ENCODE measurements at regions not wholly inside any gene's neighbourhood (a gene's known extent, or its start where the extent isn't known, plus 50 kb on each side); places are given as distances from the start of the nearest gene placed in this dataset.
"Not testable (repeated sequence)": the region's sequence is repeated elsewhere in the genome, so short reads cannot be mapped to it uniquely, and the experiment has no call there.

GRCh38 chr12:29025937-29026336, 123.1 kb upstream of the FAR2 start:
- no peak for DNase-seq (ENCODE audit: extremely low read depth, low read depth)

DNA sequence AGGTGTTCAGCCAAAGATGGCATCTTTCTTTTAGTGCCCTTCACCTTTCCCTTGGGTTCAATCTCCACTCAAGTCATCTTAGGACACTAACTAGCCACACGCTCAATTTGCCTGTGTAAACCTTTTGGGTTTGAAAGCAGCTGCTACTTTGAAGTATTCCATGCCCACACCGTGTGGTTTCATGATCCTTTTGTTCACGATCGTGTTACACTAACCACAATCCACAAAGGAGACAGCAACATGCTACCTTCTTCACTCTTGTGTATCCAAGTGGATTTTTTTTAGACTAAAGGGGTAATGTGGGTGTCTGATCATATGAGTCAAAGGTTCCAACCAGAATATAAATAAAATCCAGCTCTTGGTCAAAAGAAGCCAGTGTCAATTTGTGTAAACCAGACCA, 122.7 kb upstream of the FAR2 start:
- no peak for DNase-seq (ENCODE audit: extremely low read depth, low read depth)

DNA sequence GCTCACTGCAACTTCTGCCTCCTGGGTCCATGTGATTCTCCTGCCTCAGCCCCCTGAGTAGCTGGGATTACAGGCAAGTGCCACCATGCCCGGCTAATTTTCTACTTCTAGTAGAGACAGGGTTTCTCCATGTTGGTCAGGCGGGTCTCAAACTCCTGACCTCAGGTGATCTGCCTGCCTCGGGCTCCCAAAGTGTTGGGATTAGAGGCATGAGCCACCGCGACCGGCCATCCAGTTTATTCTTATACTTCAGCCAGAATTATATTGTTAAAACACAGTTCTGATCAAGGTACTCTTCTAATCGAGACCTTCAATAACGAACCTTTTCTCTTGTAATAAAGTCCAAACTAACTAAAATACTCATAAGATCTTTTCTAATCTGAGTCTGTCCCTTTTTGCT, 119.6 kb upstream of the FAR2 start:
- not testable (repeated sequence) for DNase-seq (ENCODE audit: extremely low read depth, low read depth)

DNA sequence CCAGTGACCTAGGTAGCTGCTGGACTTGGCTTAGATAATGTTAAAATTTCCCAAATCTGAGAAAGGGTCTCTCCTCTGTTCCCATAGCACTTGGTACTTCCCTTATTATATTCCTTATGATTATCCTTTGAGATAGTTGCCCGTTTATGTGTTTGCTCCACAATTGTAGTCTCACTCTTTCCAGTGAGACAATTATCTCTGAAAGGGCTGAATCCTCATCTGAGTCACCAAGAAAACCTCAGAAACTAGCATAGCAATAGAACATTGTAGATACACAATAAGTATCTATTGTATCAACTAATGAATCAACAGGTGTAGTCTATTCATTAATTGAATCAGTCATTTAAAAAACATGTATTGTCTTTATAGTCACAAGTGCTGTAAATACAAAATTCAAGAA, 119.1 kb upstream of the FAR2 start:
- no peak for DNase-seq (ENCODE audit: extremely low read depth, low read depth)

- no peak for DNase-seq (ENCODE audit: extremely low read depth, low read depth)
Observed at GRCh38 chr12:29032446-29032845, 116.6 kb upstream of the FAR2 start.

DNA sequence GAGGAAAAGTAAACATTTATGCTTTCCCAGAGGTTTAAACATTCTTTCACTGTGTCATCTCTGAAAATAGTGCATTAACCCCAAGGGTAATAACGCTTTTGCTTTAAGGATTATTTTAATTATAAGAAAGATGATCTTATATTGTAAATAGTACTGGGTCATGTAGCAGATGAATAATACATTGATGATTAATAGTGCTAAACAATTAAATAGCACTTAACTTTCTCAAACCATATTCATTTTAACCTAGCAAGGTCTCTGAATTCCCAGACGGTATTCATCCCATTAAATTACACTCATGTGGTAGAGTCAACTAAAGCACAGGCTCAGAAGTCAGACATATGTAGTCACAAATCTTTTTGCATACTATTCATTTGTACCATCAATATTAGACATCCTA, 115.6 kb upstream of the FAR2 start:
- DNase-seq (ENCODE audit: extremely low read depth, low read depth) = no peak

DNA sequence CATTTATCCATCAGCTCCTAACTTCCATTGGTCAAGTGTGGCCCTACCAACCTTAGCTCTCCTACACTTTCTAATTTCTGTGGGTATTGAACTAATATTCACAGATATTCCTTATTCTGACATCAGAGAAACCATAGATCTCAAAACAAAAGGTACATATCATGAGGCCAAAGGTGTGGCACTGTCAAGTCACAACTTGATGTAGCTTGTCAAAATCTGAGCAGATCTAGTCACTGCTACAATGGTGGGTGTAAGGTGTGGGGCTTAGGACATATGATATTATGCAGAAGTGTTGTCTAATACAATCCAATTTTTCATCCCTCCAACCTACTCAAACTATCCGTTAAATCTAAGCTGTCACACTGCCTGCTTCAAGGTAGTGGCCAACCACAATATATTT, 114.0 kb upstream of the FAR2 start:
- DNase-seq (ENCODE audit: extremely low read depth, low read depth) = no peak

- DNase-seq (ENCODE audit: extremely low read depth, low read depth) = no peak
Observed at GRCh38 chr12:29039013-29039412, 110.1 kb upstream of the FAR2 start.

- DNase-seq (ENCODE audit: extremely low read depth, low read depth) = no peak
Observed at GRCh38 chr12:29041621-29042020, 107.5 kb upstream of the FAR2 start.

DNA sequence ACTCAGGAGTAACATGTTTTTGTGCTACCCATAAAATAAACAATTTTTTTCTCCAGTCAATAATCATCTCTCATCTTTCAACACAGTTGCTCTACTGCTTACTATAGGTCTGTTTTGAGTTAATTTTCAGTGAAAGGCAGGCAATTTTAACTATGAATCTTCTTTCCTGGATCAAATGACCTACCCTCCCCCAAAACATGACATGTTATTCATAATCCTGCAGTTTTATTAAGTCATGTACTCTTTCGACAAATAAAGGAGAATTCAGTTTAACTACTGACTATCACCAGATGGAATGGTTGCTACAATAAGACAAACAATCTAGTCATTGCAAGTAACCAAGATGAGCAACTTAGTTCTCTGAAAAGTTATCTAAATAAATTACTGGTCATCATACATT, 106.0 kb upstream of the FAR2 start:
- no peak for DNase-seq (ENCODE audit: extremely low read depth, low read depth)

GRCh38 chr12:29044799-29045198, 104.3 kb upstream of the FAR2 start:
- no peak for DNase-seq (ENCODE audit: extremely low read depth, low read depth)

- DNase-seq (ENCODE audit: extremely low read depth, low read depth) = no peak
Observed at GRCh38 chr12:29048787-29049186, 100.3 kb upstream of the FAR2 start.

GRCh38 chr12:29050503-29050902, 98.6 kb upstream of the FAR2 start:
- DNase-seq (ENCODE audit: extremely low read depth, low read depth) = no peak

DNA sequence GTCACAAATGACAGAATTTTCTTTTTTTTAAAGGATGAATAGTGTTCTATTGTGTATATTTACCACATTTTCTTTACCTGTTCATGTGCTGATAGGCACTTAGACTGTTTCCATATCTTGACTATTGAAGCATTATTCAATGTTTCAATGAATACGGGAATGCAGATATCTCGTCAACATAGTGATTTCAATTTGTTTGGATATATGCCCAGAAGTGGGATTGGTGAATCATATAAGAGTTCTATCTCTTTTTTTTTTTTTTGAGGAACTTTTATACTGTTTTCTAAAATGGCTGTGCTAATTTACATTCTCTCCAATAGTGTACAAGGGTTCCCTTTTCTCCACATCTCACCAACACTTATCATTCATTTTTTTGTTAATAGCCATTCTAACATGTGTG, 97.9 kb upstream of the FAR2 start:
- no peak for DNase-seq (ENCODE audit: extremely low read depth, low read depth)

DNA sequence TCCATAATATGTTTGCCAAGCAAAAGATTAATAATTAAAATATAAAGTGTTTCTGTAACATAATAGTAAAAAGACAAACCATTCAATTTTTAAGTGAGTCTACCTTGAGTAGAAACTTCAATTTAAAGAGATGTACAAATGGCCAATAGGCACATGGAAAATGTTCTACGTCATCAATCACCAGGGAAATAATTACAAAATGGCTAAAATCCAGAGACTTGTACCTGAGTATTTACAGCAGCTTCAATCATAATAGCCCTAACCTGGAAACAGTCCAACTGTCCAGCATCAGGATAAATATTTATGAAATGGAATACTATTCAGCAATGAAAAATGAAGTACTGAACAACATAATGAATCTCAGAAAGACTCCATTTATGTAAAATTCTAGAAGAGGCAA, 95.5 kb upstream of the FAR2 start:
- DNase-seq (ENCODE audit: extremely low read depth, low read depth) = no peak

GRCh38 chr12:29054858-29055663, 94.0 kb upstream of the FAR2 start:
- no peak for DNase-seq (ENCODE audit: extremely low read depth, low read depth)

DNA sequence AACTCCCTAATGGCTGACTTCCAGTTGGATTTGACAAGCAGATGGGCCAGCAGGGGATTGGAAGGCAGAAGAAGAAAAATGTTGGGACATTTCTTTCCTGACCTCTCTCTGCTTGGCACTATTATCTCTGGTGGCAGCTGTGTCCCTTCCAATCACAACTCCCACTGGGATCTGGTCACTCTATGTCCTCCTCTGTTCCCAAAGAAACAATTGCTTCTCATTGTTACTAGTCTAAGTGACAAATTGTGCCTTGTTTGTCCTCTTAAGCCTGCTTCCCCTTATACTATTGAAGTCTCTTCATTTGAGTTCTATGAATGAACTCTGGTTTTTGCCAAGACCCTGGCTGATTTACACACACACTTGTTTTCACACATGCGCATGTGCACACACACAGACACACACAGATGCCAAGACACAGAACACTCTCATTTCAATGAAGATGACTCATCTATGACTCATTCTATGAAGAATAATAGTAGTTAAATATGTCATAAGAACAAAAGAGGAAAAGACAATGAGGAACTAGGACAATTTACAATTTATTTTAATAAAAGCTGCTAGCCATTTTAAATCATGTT, 83.0 kb upstream of the FAR2 start:
- DNase-seq (ENCODE audit: extremely low read depth, low read depth) = no peak

DNA sequence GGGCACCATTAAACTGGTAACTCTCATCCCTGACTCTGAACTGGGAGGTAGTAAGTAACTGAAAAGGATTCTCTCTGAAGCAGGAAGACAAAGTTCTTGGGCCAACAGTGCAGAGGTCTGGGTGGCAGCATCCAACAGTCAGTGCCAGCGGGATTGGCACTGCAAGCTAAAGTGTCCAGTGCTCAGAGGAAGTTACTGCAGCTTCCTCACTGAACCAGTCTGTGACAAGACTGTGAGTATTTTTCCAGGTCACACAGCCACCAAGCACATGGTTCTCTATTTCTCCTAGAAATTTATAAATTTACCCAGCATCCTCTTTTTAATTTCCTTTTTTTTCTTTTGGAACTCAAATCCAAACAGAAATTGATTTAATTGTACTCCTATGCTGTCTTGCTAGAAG, 81.6 kb upstream of the FAR2 start:
- no peak for DNase-seq (ENCODE audit: extremely low read depth, low read depth)

GRCh38 chr12:29070309-29070708, 78.8 kb upstream of the FAR2 start:
- no peak for DNase-seq (ENCODE audit: extremely low read depth, low read depth)

GRCh38 chr12:29071099-29071498, 78.0 kb upstream of the FAR2 start:
- DNase-seq (ENCODE audit: extremely low read depth, low read depth) = no peak

DNA sequence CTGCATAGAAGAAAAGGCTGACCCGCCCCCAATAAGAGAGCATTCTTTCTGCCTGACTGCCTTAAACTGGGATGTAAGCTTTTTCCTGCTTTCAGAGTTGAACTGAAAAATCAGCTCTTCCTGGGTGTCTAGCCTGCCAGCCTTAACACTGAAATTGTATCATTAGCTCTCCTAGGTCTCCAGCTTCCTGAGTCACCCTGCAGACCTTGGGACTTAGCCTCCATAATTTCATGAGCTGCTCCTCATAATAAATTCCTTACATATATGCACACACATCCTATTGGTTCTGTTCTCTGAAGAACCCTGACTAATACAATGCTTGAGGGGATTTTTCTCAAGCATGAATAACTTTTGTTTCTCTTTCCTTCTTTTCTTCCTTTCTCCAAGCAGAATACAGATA, 76.4 kb upstream of the FAR2 start:
- DNase-seq (ENCODE audit: extremely low read depth, low read depth) = no peak

DNA sequence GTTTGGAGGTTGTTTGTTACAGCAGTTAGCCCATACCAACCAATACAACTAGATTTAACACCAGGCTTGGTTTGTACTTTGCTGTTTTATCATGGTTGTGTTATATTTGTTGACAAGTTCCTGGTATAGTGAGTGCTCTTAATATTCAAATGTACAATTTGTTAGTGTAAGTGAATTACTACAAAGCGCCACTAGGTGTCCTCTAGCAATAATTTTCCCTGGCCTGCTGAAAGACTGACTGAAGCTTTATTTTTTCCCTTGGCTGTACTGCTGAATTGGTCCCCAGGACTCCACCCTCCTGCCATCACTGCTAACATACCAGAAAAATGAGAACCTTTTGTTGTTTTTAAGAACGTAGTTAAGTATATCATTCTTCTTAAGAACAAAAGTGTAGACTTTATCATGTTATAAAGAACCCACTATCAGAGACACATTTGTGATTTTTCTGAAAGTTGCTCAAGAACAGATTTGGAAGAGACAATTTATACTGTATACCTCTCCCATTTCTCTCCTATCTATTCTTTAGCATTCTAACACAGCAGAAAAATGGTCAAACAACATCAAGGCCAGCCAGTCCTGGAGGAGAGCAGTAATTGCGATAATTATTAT, 75.3 kb upstream of the FAR2 start:
- peak; percentile 26 for DNase-seq (ENCODE audit: extremely low read depth, low read depth)
